Tibial nerve (tissue), 4 donors: ENCODE measurements at regions not wholly inside any gene's neighbourhood (a gene's known extent, or its start where the extent isn't known, plus 50 kb on each side); places are given as distances from the start of the nearest gene placed in this dataset.

Experiments
- CTCF ChIP-seq, 5 experiments: fragments of 200-600 bp in 3 of 5; fragments of 450-650 bp in 2 of 5; sonication (generic) in 3 of 5; IDR thresholded peaks; one replicate each; pipeline ENCODE4 v1.5.1; 2016 to 2019; ENCODE audit warnings: antibody characterized with exemption in 5 of 5, mild to moderate bottlenecking in 3 of 5, moderate library complexity in 2 of 5
- EP300 ChIP-seq, 2 donors: sonication (generic); formaldehyde crosslinking; IDR thresholded peaks; one replicate each; pipeline ENCODE4 v1.6.1; 2017; ENCODE audit warnings: antibody characterized with exemption in 2 of 2, mild to moderate bottlenecking in 1 of 2
- POLR2A ChIP-seq, 2 donors: fragments of 450-650 bp; IDR thresholded peaks; one replicate each; pipeline ENCODE4 v1.6.1; 2017; ENCODE audit warnings: antibody characterized with exemption in 2 of 2, mild to moderate bottlenecking in 2 of 2, moderate library complexity in 2 of 2

- TF ChIP-seq CTCF (IDR thresholded peaks at IDR 0.05) (no peak), POLR2A (IDR thresholded peaks at IDR 0.05) (no peak), EP300 (IDR thresholded peaks at IDR 0.05) (no peak)
These were observed 111.5 kb upstream of the MKI67 start for GRCh38 chr10:128237710-128238109.
